Upper lobe of right lung (tissue), 1 donor: ENCODE measurements at regions not wholly inside any gene's neighbourhood (a gene's known extent, or its start where the extent isn't known, plus 50 kb on each side); places are given as distances from the start of the nearest gene placed in this dataset.

ENCODE experiments used
- ATAC-seq: fragments of 200-7000 bp; cut with Tn5 transposase; one replicate; pipeline ENCODE4 v1.9.1; 2020; ENCODE audit warnings: mild to moderate bottlenecking, moderate library complexity
- DNase-seq: peaks from one replicate; pipeline ENCODE4 v3.0.0-alpha.2; 2020
- H3K27ac ChIP-seq: fragments of 200-600 bp; one replicate; pipeline ENCODE4 v1.8.0; 2022
- H3K27me3 ChIP-seq: fragments of 200-600 bp; one replicate; pipeline ENCODE4 v1.8.0; 2022; ENCODE audit warnings: mild to moderate bottlenecking
- H3K36me3 ChIP-seq: fragments of 200-600 bp; one replicate; pipeline ENCODE4 v1.8.0; 2022
- H3K4me1 ChIP-seq: fragments of 200-600 bp; one replicate; pipeline ENCODE4 v1.8.0; 2022
- H3K4me3 ChIP-seq: fragments of 200-600 bp; one replicate; pipeline ENCODE4 v1.8.0; 2022; ENCODE audit warnings: mild to moderate bottlenecking
- H3K9me3 ChIP-seq: fragments of 200-600 bp; one replicate; pipeline ENCODE4 v1.8.0; 2022
- intact Hi-C: fragments of 100-400 bp; cut with DNase I; formaldehyde crosslinking; loops from one replicate; pipeline ENCODE4 v1.11.0; 2022
- TF ChIP-seq, protein P1 (sequence below): fragments of 200-600 bp; IDR thresholded peaks from one replicate; pipeline ENCODE4 v1.8.0; 2022; ENCODE audit warnings: antibody characterized with exemption
- donor health status: DM: no; HTN: yes; CAD: no; lungs with severe emphysema.

DNA sequence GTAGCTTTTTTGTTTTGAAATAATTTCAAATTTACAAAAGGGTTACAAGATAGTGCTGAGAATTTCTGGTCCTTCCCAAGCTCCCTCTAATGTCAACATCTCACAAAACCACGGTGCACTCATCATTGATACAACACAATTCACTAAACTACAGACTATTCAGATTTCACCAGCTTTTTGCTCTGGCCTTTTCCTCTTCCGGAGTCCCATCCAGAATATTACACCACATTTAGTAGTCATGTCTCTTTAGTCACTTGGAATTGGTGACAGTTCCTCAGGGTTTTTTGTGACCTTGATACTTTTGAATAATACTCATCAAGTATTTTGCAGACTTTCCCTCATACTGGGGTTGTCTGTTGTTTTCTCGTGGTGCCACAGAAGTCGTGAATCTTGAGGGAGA lies 484.0 kb downstream of the GADD45G start:
- intact Hi-C loops = no loop called here
- DNase-seq (no peak), ATAC-seq (no peak)
- Histone ChIP-seq H3K9me3 (no peaks in the 10 kb centered on the region), H3K27ac (no peak overlapping the region), H3K36me3 (no peaks in the 10 kb centered on the region), H3K4me3 (no peak overlapping the region), H3K4me1 (peaks cover 7% of the 10 kb centered on the region), H3K27me3 (no peaks in the 10 kb centered on the region)
- TF ChIP-seq, protein P1, sequence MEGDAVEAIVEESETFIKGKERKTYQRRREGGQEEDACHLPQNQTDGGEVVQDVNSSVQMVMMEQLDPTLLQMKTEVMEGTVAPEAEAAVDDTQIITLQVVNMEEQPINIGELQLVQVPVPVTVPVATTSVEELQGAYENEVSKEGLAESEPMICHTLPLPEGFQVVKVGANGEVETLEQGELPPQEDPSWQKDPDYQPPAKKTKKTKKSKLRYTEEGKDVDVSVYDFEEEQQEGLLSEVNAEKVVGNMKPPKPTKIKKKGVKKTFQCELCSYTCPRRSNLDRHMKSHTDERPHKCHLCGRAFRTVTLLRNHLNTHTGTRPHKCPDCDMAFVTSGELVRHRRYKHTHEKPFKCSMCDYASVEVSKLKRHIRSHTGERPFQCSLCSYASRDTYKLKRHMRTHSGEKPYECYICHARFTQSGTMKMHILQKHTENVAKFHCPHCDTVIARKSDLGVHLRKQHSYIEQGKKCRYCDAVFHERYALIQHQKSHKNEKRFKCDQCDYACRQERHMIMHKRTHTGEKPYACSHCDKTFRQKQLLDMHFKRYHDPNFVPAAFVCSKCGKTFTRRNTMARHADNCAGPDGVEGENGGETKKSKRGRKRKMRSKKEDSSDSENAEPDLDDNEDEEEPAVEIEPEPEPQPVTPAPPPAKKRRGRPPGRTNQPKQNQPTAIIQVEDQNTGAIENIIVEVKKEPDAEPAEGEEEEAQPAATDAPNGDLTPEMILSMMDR = no peak

GRCh38 chr9:90090997-90091396 lies 486.2 kb downstream of the GADD45G start:
- TF ChIP-seq, protein P1 = no peak
- DNase-seq (no peak), ATAC-seq (no peak)
- Histone ChIP-seq H3K27ac (no peak overlapping the region), H3K9me3 (no peaks in the 10 kb centered on the region), H3K36me3 (no peaks in the 10 kb centered on the region), H3K4me1 (peaks cover 7% of the 10 kb centered on the region), H3K4me3 (no peak overlapping the region), H3K27me3 (no peaks in the 10 kb centered on the region)
- intact Hi-C loops = no loop called here

- ATAC-seq = no peak
- H3K36me3 ChIP-seq = no peaks in the 10 kb centered on the region
These were observed 487.7 kb downstream of the GADD45G start for GRCh38 chr9:90092508-90092907.

GRCh38 chr9:90095682-90096081 lies 490.9 kb downstream of the GADD45G start:
- Histone ChIP-seq H3K27me3 (no peaks in the 10 kb centered on the region), H3K27ac (no peak overlapping the region), H3K4me3 (no peak overlapping the region), H3K36me3 (no peaks in the 10 kb centered on the region), H3K4me1 (no peaks in the 10 kb centered on the region), H3K9me3 (no peaks in the 10 kb centered on the region)
- no peak for DNase-seq
- ATAC-seq = no peak
- intact Hi-C loops = no loop called here
- TF ChIP-seq, protein P1 = no peak

More at GRCh38 chr9:90092508-90092907, 487.7 kb downstream of the GADD45G start:
- H3K27me3 ChIP-seq = no peaks in the 10 kb centered on the region
- H3K9me3 ChIP-seq = no peaks in the 10 kb centered on the region
- DNase-seq = no peak
- no peak overlapping the region for H3K27ac ChIP-seq
- TF ChIP-seq, protein P1 = no peak
- intact Hi-C loops = no loop called here
- H3K4me1 ChIP-seq = no peaks in the 10 kb centered on the region
- no peak overlapping the region for H3K4me3 ChIP-seq

DNA sequence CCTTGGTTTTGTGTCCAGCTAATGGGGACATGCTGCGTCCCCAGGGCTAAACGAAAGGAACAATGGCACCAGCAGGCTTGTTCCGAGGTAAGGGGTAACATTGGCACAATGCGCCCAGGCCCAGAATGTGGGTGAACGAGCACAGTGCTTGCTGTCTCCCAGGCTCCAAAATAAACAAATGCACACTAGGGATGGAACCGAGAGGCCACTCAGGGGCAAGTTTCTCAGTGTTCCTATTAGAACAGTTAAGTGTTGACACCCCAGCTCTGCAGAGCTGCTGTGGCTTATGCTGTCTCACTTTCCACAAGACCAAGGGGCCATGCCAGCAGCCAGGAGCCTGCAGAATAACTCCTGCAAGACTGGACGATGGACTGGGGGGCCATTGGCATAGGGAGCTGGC lies 492.4 kb downstream of the GADD45G start:
- no peaks in the 10 kb centered on the region for H3K4me1 ChIP-seq
- H3K4me3 ChIP-seq = no peak overlapping the region
- no peak overlapping the region for H3K27ac ChIP-seq
- ATAC-seq = no peak
- TF ChIP-seq, protein P1 = no peak
- no peaks in the 10 kb centered on the region for H3K36me3 ChIP-seq
- no peaks in the 10 kb centered on the region for H3K9me3 ChIP-seq
- DNase-seq = no peak
- no peaks in the 10 kb centered on the region for H3K27me3 ChIP-seq
- intact Hi-C loops = no loop called here

DNA sequence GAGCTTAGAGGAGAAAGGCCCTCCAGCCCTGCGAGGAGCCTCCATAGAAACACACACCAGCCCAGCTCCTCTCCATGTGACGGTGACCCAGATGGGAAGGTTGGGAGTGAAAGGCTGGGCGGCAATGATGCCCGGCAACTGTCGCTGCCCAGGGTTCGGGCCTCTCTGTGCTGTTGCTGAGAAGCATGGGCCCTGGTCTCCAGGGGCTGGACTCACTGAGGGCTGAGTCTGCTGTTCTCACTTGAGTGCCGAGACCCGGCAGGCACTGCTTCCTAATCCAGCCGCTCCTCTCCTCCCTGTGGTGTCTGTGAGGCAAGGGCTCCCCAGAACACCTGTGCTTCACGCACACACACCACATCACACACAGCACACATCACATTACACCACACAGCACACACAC lies 493.6 kb downstream of the GADD45G start:
- Histone ChIP-seq H3K36me3 (no peaks in the 10 kb centered on the region), H3K9me3 (no peaks in the 10 kb centered on the region), H3K4me1 (no peaks in the 10 kb centered on the region), H3K4me3 (no peak overlapping the region), H3K27me3 (no peaks in the 10 kb centered on the region), H3K27ac (no peak overlapping the region)
- ATAC-seq (no peak), DNase-seq (no peak)
- intact Hi-C loops = no loop called here
- TF ChIP-seq, protein P1 = no peak
